ENCODE measurements at regions not wholly inside any gene's neighbourhood (a gene's known extent, or its start where the extent isn't known, plus 50 kb on each side); places are given as distances from the start of the nearest gene placed in this dataset.

- TF ChIP-seq CTCF (IDR thresholded peaks at IDR 0.05; ENCODE audit: low read depth, low read length) = no peak
- TF ChIP-seq EZH2phosphoT487 (IDR thresholded peaks at IDR 0.05; ENCODE audit: low read depth) = no peak
Observed at GRCh38 chr9:86846656-86847055, 100.7 kb downstream of the GAS1 start.
